Fibroblast of lung (primary cell): ENCODE measurements at regions not wholly inside any gene's neighbourhood (a gene's known extent, or its start where the extent isn't known, plus 50 kb on each side); places are given as distances from the start of the nearest gene placed in this dataset.

Experiments used
- DNase-seq, 2 donors: peaks; one replicate each; pipeline versions ENCODE4 v3.0.0 to v3.0.0-alpha.2; 2010; ENCODE audit warnings: low read depth in 2 of 2
- H2AFZ ChIP-seq: 2 replicates; pipeline ENCODE4 v1.5.1; 2012; ENCODE audit warnings: low read length, control low read depth, inconsistent platforms
- H3K27ac ChIP-seq: 2 replicates; pipeline ENCODE4 v1.5.1; 2011; ENCODE audit warnings: low read length, control low read depth; ENCODE audit not compliant: insufficient read depth
- H3K27me3 ChIP-seq: 2 replicates; pipeline ENCODE4 v1.5.1; 2011; ENCODE audit warnings: mild to moderate bottlenecking, low read length; ENCODE audit not compliant: control insufficient read depth, insufficient read depth
- H3K36me3 ChIP-seq: 2 replicates; pipeline ENCODE4 v1.5.1; 2011; ENCODE audit warnings: low read length; ENCODE audit not compliant: control insufficient read depth, insufficient read depth
- H3K4me1 ChIP-seq: 2 replicates; pipeline ENCODE4 v1.5.1; 2011; ENCODE audit warnings: low read length; ENCODE audit not compliant: control insufficient read depth, insufficient read depth; ENCODE audit errors: extremely low read depth
- H3K4me2 ChIP-seq: 2 replicates; pipeline ENCODE4 v1.5.1; 2011; ENCODE audit warnings: low read length, control low read depth; ENCODE audit not compliant: insufficient read depth; ENCODE audit errors: extremely low read depth
- H3K4me3 ChIP-seq, 4 experiments: fragments of 200-600 bp in 1 of 4; sonication (generic) in 1 of 4; replicated peaks in 1 of 4; 2 replicates each; pipeline ENCODE4 v1.5.1; 2011 to 2016; ENCODE audit warnings: low read length in 4 of 4, low read depth in 3 of 4, mild to moderate bottlenecking in 3 of 4, control low read depth in 2 of 4, inconsistent platforms in 1 of 4, mixed read lengths in 1 of 4; ENCODE audit not compliant: insufficient read depth in 1 of 4; ENCODE audit errors: control extremely low read depth in 1 of 4
- H3K79me2 ChIP-seq: 2 replicates; pipeline ENCODE4 v1.5.1; 2012; ENCODE audit warnings: mild to moderate bottlenecking, low read length, inconsistent platforms; ENCODE audit not compliant: control insufficient read depth, insufficient read depth
- H3K9ac ChIP-seq: 2 replicates; pipeline ENCODE4 v1.5.1; 2011; ENCODE audit warnings: mild to moderate bottlenecking, low read length, control low read depth; ENCODE audit not compliant: insufficient read depth
- H3K9me3 ChIP-seq: 2 replicates; pipeline ENCODE4 v1.5.1; 2012; ENCODE audit warnings: low read depth, low read length; ENCODE audit not compliant: control insufficient read depth, insufficient read depth
- H4K20me1 ChIP-seq: 2 replicates; pipeline ENCODE4 v1.5.1; 2011; ENCODE audit warnings: low read length; ENCODE audit not compliant: control insufficient read depth, insufficient read depth; ENCODE audit errors: extremely low read depth
- EZH2 ChIP-seq: IDR thresholded peaks from 2 replicates; pipeline ENCODE4 v1.5.1; 2012; ENCODE audit warnings: low read length, control low read depth, mild to moderate bottlenecking; ENCODE audit errors: missing control alignments
- TF ChIP-seq, protein P1 (sequence below), 2 donors: IDR thresholded peaks in 1 of 2; conservative IDR thresholded peaks in 1 of 2; 1 replicate in 1 of 2; 2 replicates in 1 of 2; pipeline ENCODE4 v1.5.1; 2011 to 2012; ENCODE audit warnings: low read length in 2 of 2, control low read depth in 1 of 2, inconsistent platforms in 1 of 2, low read depth in 1 of 2, mild to moderate bottlenecking in 1 of 2

GRCh38 chr11:105265845-105266244 lies 126.3 kb upstream of the CARD18 start:
- no peak overlapping the region for H3K4me3 ChIP-seq

GRCh38 chr11:105260976-105261375 lies 121.4 kb upstream of the CARD18 start:
- no peak for TF ChIP-seq EZH2
- TF ChIP-seq, protein P1, sequence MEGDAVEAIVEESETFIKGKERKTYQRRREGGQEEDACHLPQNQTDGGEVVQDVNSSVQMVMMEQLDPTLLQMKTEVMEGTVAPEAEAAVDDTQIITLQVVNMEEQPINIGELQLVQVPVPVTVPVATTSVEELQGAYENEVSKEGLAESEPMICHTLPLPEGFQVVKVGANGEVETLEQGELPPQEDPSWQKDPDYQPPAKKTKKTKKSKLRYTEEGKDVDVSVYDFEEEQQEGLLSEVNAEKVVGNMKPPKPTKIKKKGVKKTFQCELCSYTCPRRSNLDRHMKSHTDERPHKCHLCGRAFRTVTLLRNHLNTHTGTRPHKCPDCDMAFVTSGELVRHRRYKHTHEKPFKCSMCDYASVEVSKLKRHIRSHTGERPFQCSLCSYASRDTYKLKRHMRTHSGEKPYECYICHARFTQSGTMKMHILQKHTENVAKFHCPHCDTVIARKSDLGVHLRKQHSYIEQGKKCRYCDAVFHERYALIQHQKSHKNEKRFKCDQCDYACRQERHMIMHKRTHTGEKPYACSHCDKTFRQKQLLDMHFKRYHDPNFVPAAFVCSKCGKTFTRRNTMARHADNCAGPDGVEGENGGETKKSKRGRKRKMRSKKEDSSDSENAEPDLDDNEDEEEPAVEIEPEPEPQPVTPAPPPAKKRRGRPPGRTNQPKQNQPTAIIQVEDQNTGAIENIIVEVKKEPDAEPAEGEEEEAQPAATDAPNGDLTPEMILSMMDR (conservative IDR thresholded peaks at IDR 0.05 in 1 of 2, IDR thresholded peaks at IDR 0.05 in 1 of 2; ENCODE audit: low read depth in 1 of 2, low read length in 2 of 2): no peak
- no peak overlapping the region for H3K27ac ChIP-seq
- DNase-seq: no peak

More at GRCh38 chr11:105265845-105266244, 126.3 kb upstream of the CARD18 start:
- Histone ChIP-seq H3K9me3 (no peaks in the 10 kb centered on the region), H3K27ac (no peak overlapping the region), H3K9ac (no peak overlapping the region), H3K4me1 (no peaks in the 10 kb centered on the region), H3K27me3 (no peaks in the 10 kb centered on the region), H4K20me1 (no peaks in the 10 kb centered on the region), H3K36me3 (no peaks in the 10 kb centered on the region), H3K79me2 (no peaks in the 10 kb centered on the region), H3K4me2 (no peak overlapping the region), H2AFZ (no peak overlapping the region)
- no peak for TF ChIP-seq EZH2
- TF ChIP-seq, protein P1 (conservative IDR thresholded peaks at IDR 0.05 in 1 of 2, IDR thresholded peaks at IDR 0.05 in 1 of 2; ENCODE audit: low read depth in 1 of 2, low read length in 2 of 2): no peak
- peak; percentile 45 to 71 for DNase-seq

GRCh38 chr11:105245781-105246315 lies 106.3 kb upstream of the CARD18 start:
- Histone ChIP-seq H3K4me2 (no peak overlapping the region), H3K36me3 (no peaks in the 10 kb centered on the region), H2AFZ (no peak overlapping the region), H3K4me1 (peaks cover 5% of the 10 kb centered on the region), H3K79me2 (no peaks in the 10 kb centered on the region), H3K27me3 (no peaks in the 10 kb centered on the region), H4K20me1 (no peaks in the 10 kb centered on the region), H3K27ac (peak overlapping the region; percentile 64), H3K9ac (no peak overlapping the region), H3K9me3 (no peaks in the 10 kb centered on the region), H3K4me3 (no peak overlapping the region)
- peak in 1 of 2 donors; percentile 54 for DNase-seq
- no peak for TF ChIP-seq EZH2
- TF ChIP-seq, protein P1 (conservative IDR thresholded peaks at IDR 0.05 in 1 of 2, IDR thresholded peaks at IDR 0.05 in 1 of 2; ENCODE audit: low read depth in 1 of 2, low read length in 2 of 2): no peak

More at GRCh38 chr11:105260976-105261375, 121.4 kb upstream of the CARD18 start:
- Histone ChIP-seq H2AFZ (no peak overlapping the region), H3K9ac (no peak overlapping the region), H3K36me3 (no peaks in the 10 kb centered on the region), H3K4me2 (no peak overlapping the region), H3K9me3 (no peaks in the 10 kb centered on the region), H3K4me3 (no peak overlapping the region), H3K27me3 (no peaks in the 10 kb centered on the region), H3K4me1 (no peaks in the 10 kb centered on the region), H3K79me2 (no peaks in the 10 kb centered on the region), H4K20me1 (no peaks in the 10 kb centered on the region)
